ENCODE measurements at regions not wholly inside any gene's neighbourhood (a gene's known extent, or its start where the extent isn't known, plus 50 kb on each side); places are given as distances from the start of the nearest gene placed in this dataset.
"Not testable (repeated sequence)": the region's sequence is repeated elsewhere in the genome, so short reads cannot be mapped to it uniquely, and the experiment has no call there.

GRCh38 chr20:12535770-12536169, 473.0 kb upstream of the SPTLC3 start:
- no peak for DNase-seq (ENCODE audit: low read depth)
- no peak overlapping the region for H3K4me3 ChIP-seq (ENCODE audit: low read length)
- TF ChIP-seq CTCF (conservative IDR thresholded peaks at IDR 0.05; ENCODE audit: low read length) = no peak

GRCh38 chr20:12554426-12554825, 454.3 kb upstream of the SPTLC3 start:
- TF ChIP-seq CTCF (conservative IDR thresholded peaks at IDR 0.05; ENCODE audit: low read length) = no peak
- no peak for DNase-seq (ENCODE audit: low read depth)
- no peak overlapping the region for H3K4me3 ChIP-seq (ENCODE audit: low read length)

GRCh38 chr20:12555369-12555768, 453.4 kb upstream of the SPTLC3 start:
- DNase-seq (ENCODE audit: low read depth) = no peak
- H3K4me3 ChIP-seq (ENCODE audit: low read length) = no peak overlapping the region
- no peak for TF ChIP-seq CTCF (conservative IDR thresholded peaks at IDR 0.05; ENCODE audit: low read length)

- H3K4me3 ChIP-seq (ENCODE audit: low read length); DNase-seq (ENCODE audit: low read depth): not testable (repeated sequence)
Observed at GRCh38 chr20:12555849-12556248, 452.9 kb upstream of the SPTLC3 start.

- no peak for TF ChIP-seq CTCF (conservative IDR thresholded peaks at IDR 0.05; ENCODE audit: low read length)
- no peak for DNase-seq (ENCODE audit: low read depth)
- no peak overlapping the region for H3K4me3 ChIP-seq (ENCODE audit: low read length)
Observed at GRCh38 chr20:12557224-12557623, 451.5 kb upstream of the SPTLC3 start.

GRCh38 chr20:12564979-12565378, 443.8 kb upstream of the SPTLC3 start:
- no peak for DNase-seq (ENCODE audit: low read depth)
- no peak for TF ChIP-seq CTCF (conservative IDR thresholded peaks at IDR 0.05; ENCODE audit: low read length)
- H3K4me3 ChIP-seq (ENCODE audit: low read length) = no peak overlapping the region

- TF ChIP-seq CTCF (conservative IDR thresholded peaks at IDR 0.05; ENCODE audit: low read length) = no peak
- no peak overlapping the region for H3K4me3 ChIP-seq (ENCODE audit: low read length)
- DNase-seq (ENCODE audit: low read depth) = no peak
Observed at GRCh38 chr20:12566596-12566995, 442.2 kb upstream of the SPTLC3 start.

GRCh38 chr20:12570371-12570770, 438.4 kb upstream of the SPTLC3 start:
- no peak for TF ChIP-seq CTCF (conservative IDR thresholded peaks at IDR 0.05; ENCODE audit: low read length)
- H3K4me3 ChIP-seq (ENCODE audit: low read length) = no peak overlapping the region
- DNase-seq (ENCODE audit: low read depth) = no peak
